Keratinocyte (primary cell): ENCODE measurements at regions not wholly inside any gene's neighbourhood (a gene's known extent, or its start where the extent isn't known, plus 50 kb on each side); places are given as distances from the start of the nearest gene placed in this dataset.
"Not testable (repeated sequence)": the region's sequence is repeated elsewhere in the genome, so short reads cannot be mapped to it uniquely, and the experiment has no call there.

ENCODE experiments used
- DNase-seq: peaks from one replicate; pipeline ENCODE4 v3.0.0-alpha.2; 2011; ENCODE audit warnings: low read depth, missing footprints, low spot score
- FAIRE-seq: peaks from 2 replicates; lab custom pipeline; 2011; peaks lifted over from hg19 to GRCh38; lab: Jason Lieb, UNC
- H2AFZ ChIP-seq: 2 replicates; pipeline ENCODE4 v1.6.0; 2012; ENCODE audit warnings: low read length, control low read depth, inconsistent platforms; ENCODE audit not compliant: control insufficient read depth
- H3K27ac ChIP-seq: 2 replicates; pipeline ENCODE4 v1.5.1; 2011; ENCODE audit warnings: low read length; ENCODE audit not compliant: control insufficient read depth, insufficient read depth
- H3K27me3 ChIP-seq: 3 replicates; pipeline ENCODE4 v1.6.0; 2011; ENCODE audit warnings: low read length; ENCODE audit not compliant: control insufficient read depth, insufficient read depth; ENCODE audit errors: extremely low read depth
- H3K36me3 ChIP-seq, 2 experiments: 2 replicates in 1 of 2; 3 replicates in 1 of 2; pipeline ENCODE4 v1.5.1; 2011; ENCODE audit warnings: low read length in 2 of 2, mild to moderate bottlenecking in 1 of 2; ENCODE audit not compliant: control insufficient read depth in 2 of 2, insufficient read depth in 2 of 2; ENCODE audit errors: extremely low read depth in 1 of 2
- H3K4me1 ChIP-seq: 3 replicates; pipeline ENCODE4 v1.5.1; 2011; ENCODE audit warnings: low read length; ENCODE audit not compliant: control insufficient read depth, insufficient read depth; ENCODE audit errors: extremely low read depth
- H3K4me2 ChIP-seq: 3 replicates; pipeline ENCODE4 v1.6.0; 2011; ENCODE audit warnings: low read depth, low read length; ENCODE audit not compliant: control insufficient read depth, insufficient read depth; ENCODE audit errors: extremely low read depth
- H3K4me3 ChIP-seq, 3 experiments: fragments of 200-600 bp in 1 of 3; sonication (generic) in 1 of 3; 2 replicates in 2 of 3; 3 replicates in 1 of 3; pipeline ENCODE4 v1.5.1; 2011 to 2016; ENCODE audit warnings: low read length in 3 of 3, mild to moderate bottlenecking in 3 of 3, control low read depth in 2 of 3, inconsistent platforms in 1 of 3, low read depth in 1 of 3, mixed read lengths in 1 of 3, mixed run types in 1 of 3, moderate library complexity in 1 of 3; ENCODE audit not compliant: control insufficient read depth in 2 of 3, insufficient read depth in 2 of 3; ENCODE audit errors: extremely low read depth in 1 of 3
- H3K79me2 ChIP-seq: 2 replicates; pipeline ENCODE4 v1.6.0; 2012; ENCODE audit warnings: low read length; ENCODE audit not compliant: control insufficient read depth, insufficient read depth
- H3K9ac ChIP-seq: 3 replicates; pipeline ENCODE4 v1.6.0; 2011; ENCODE audit warnings: low read length; ENCODE audit not compliant: control insufficient read depth, insufficient read depth; ENCODE audit errors: extremely low read depth
- H3K9me1 ChIP-seq: 3 replicates; pipeline ENCODE4 v1.6.0; 2011; ENCODE audit warnings: low read length; ENCODE audit not compliant: control insufficient read depth, insufficient read depth; ENCODE audit errors: extremely low read depth
- H3K9me3 ChIP-seq: 2 replicates; pipeline ENCODE4 v1.5.1; 2012; ENCODE audit warnings: low read depth, low read length; ENCODE audit not compliant: control insufficient read depth
- H4K20me1 ChIP-seq: 3 replicates; pipeline ENCODE4 v1.6.0; 2011; ENCODE audit warnings: low read length; ENCODE audit not compliant: control insufficient read depth, insufficient read depth; ENCODE audit errors: extremely low read depth
- EZH2 ChIP-seq: IDR thresholded peaks from one replicate; pipeline ENCODE4 v1.6.1; 2012; ENCODE audit warnings: inconsistent platforms, mild to moderate bottlenecking, low read length, moderate library complexity
- dilution Hi-C: fragments of 300-500 bp; cut with MboI; formaldehyde crosslinking; loops from one replicate; pipeline ENCODE4 v1.7.0; 2020; ENCODE audit warnings: low sequenced_read_pairs; ENCODE audit not compliant: extremely low pct_ligation_motif_present
- TF ChIP-seq, protein P1 (sequence below), 3 experiments: IDR thresholded peaks in 1 of 3; conservative IDR thresholded peaks in 1 of 3; optimal IDR thresholded peaks in 1 of 3; 2 replicates in 2 of 3; 3 replicates in 1 of 3; pipeline versions ENCODE3 to v1.5.1; 2011; ENCODE audit warnings: low read length in 3 of 3, mild to moderate bottlenecking in 3 of 3, moderate library complexity in 2 of 3, control low read depth in 1 of 3, inconsistent platforms in 1 of 3; ENCODE audit not compliant: insufficient read depth in 2 of 3; ENCODE audit errors: extremely low read depth in 1 of 3

DNA sequence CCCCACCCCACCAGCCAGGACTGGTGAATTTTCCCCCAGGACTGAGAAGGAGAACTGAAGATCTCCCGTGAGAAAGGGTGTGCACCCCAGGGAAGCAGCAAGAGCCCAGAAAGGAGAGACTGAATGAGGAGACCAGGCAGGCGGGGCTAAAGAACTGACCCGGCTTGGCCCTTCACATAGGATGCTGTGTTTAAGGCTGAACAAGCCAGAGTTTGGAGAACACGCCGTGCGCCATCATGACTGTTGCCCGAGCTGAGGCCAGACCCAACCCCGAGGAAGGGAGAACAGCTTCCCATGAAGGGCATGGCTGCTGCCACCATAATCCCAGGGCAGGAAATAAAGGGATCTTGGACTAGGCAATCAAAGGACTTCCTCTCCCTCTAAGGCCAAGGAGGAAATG lies 104.7 kb upstream of the SRSF6 start:
- Histone ChIP-seq H3K79me2 (no peaks in the 10 kb centered on the region), H3K36me3 (no peaks in the 10 kb centered on the region), H3K27me3 (no peaks in the 10 kb centered on the region), H3K9me3 (no peaks in the 10 kb centered on the region), H3K9ac (no peak overlapping the region), H3K4me2 (no peak overlapping the region), H4K20me1 (no peaks in the 10 kb centered on the region), H3K27ac (no peak overlapping the region), H2AFZ (no peak overlapping the region), H3K4me1 (no peaks in the 10 kb centered on the region), H3K4me3 (no peak overlapping the region), H3K9me1 (no peaks in the 10 kb centered on the region)
- FAIRE-seq (no peak), DNase-seq (no peak)
- TF ChIP-seq, protein P1, sequence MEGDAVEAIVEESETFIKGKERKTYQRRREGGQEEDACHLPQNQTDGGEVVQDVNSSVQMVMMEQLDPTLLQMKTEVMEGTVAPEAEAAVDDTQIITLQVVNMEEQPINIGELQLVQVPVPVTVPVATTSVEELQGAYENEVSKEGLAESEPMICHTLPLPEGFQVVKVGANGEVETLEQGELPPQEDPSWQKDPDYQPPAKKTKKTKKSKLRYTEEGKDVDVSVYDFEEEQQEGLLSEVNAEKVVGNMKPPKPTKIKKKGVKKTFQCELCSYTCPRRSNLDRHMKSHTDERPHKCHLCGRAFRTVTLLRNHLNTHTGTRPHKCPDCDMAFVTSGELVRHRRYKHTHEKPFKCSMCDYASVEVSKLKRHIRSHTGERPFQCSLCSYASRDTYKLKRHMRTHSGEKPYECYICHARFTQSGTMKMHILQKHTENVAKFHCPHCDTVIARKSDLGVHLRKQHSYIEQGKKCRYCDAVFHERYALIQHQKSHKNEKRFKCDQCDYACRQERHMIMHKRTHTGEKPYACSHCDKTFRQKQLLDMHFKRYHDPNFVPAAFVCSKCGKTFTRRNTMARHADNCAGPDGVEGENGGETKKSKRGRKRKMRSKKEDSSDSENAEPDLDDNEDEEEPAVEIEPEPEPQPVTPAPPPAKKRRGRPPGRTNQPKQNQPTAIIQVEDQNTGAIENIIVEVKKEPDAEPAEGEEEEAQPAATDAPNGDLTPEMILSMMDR (optimal IDR thresholded peaks at IDR 0.05 in 1 of 3, IDR thresholded peaks at IDR 0.05 in 1 of 3, conservative IDR thresholded peaks at IDR 0.05 in 1 of 3; ENCODE audit: extremely low read depth in 1 of 3, insufficient read depth in 2 of 3, low read length in 3 of 3): no peak
- no peak for TF ChIP-seq EZH2
- dilution Hi-C loops: no loop called here

DNA sequence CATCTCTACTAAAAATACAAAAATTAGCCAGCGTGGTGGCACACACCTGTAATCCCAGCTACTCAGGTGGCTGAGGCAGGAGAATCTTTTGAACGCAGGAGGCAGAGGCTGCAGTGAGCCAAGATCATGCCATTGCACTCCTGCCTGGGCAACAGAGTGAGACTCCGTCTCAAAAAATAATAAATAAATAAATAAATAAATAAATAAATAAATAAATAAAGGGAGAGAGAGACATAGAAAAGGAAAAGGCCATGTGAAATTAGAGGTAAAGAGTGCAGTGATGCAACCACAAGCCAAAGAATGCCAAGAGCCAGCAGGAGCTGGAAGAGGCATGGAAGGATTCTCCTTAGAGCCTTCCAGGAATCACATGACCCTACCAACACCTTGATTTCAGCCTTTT lies 107.0 kb upstream of the SRSF6 start:
- FAIRE-seq, H2AFZ ChIP-seq, H3K36me3 ChIP-seq, H3K4me3 ChIP-seq, H3K4me2 ChIP-seq, H4K20me1 ChIP-seq, H3K9ac ChIP-seq, H3K27me3 ChIP-seq, H3K27ac ChIP-seq, H3K9me3 ChIP-seq, DNase-seq, dilution Hi-C loops, H3K4me1 ChIP-seq, H3K79me2 ChIP-seq, H3K9me1 ChIP-seq: not testable (repeated sequence)

DNA sequence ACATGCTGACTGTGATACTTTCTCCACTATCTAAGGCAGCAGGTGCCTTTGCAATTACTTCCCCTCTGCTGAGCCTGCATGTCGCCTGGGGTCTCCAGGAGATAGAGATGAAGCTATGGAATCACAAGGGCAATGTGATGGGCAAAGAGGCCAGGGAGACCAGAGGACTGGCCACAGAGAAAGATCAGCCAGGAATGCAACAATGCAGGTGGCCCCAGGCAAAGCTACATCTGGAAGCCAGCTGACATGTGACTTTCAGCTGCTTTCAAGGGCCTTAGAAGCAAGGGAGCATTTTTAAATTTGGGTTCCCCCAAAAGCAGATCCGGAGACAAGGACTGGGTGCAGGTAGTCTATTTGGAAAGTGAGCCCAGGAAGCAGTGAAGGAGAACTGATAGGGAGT lies 107.9 kb upstream of the SRSF6 start:
- Histone ChIP-seq H3K27me3 (no peaks in the 10 kb centered on the region), H2AFZ (no peak overlapping the region), H3K4me2 (no peak overlapping the region), H3K79me2 (no peaks in the 10 kb centered on the region), H3K9me1 (no peaks in the 10 kb centered on the region), H3K27ac (no peak overlapping the region), H3K4me1 (no peaks in the 10 kb centered on the region), H3K9me3 (no peaks in the 10 kb centered on the region), H4K20me1 (no peaks in the 10 kb centered on the region), H3K4me3 (no peak overlapping the region), H3K9ac (no peak overlapping the region), H3K36me3 (no peaks in the 10 kb centered on the region)
- dilution Hi-C loops: no loop called here
- no peak for TF ChIP-seq EZH2
- TF ChIP-seq, protein P1 (optimal IDR thresholded peaks at IDR 0.05 in 1 of 3, IDR thresholded peaks at IDR 0.05 in 1 of 3, conservative IDR thresholded peaks at IDR 0.05 in 1 of 3; ENCODE audit: extremely low read depth in 1 of 3, insufficient read depth in 2 of 3, low read length in 3 of 3): no peak
- FAIRE-seq (no peak), DNase-seq (no peak)

DNA sequence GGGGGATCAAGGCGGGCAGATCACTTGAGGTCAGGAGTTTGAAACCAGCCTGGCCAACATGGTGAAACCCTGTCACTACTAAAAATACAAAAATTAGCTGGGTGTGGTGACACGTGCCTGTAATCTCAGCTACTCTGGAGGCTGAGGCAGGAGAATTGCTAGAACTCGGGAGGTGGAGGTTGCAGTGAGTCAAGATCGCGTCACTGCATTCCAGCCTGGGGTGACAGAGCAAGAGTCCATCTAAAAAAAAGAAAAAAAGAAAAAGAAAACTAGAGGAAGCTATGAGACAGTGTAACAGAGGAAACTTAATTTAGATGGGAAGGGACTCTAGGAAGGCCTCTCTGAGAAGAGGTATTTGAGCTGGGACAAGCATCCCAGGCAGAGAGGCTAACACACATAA lies 109.9 kb upstream of the SRSF6 start:
- H3K9ac ChIP-seq, H4K20me1 ChIP-seq, FAIRE-seq, H3K4me2 ChIP-seq, H3K4me3 ChIP-seq, H2AFZ ChIP-seq, H3K36me3 ChIP-seq, H3K27me3 ChIP-seq, H3K9me1 ChIP-seq, H3K9me3 ChIP-seq, H3K27ac ChIP-seq, H3K4me1 ChIP-seq, DNase-seq, dilution Hi-C loops, H3K79me2 ChIP-seq: not testable (repeated sequence)
